HepG2 (cell line): ENCODE measurements at regions not wholly inside any gene's neighbourhood (a gene's known extent, or its start where the extent isn't known, plus 50 kb on each side); places are given as distances from the start of the nearest gene placed in this dataset.

Experiments used
- NONO ChIP-seq, 2 experiments: fragments of 450-650 bp in 1 of 2; sonication (generic) in 1 of 2; formaldehyde crosslinking in 1 of 2; IDR thresholded peaks in 1 of 2; conservative IDR thresholded peaks in 1 of 2; 2 replicates each; pipeline versions ENCODE4 v1.6.1 to v1.8.0; 2017 to 2022; ENCODE audit warnings: mild to moderate bottlenecking in 1 of 2, missing genetic modification reagents in 1 of 2, moderate library complexity in 1 of 2
- RFX5 ChIP-seq: IDR thresholded peaks from 2 replicates; pipeline ENCODE4 v1.6.1; 2011; ENCODE audit warnings: low read depth, low read length, improper control_type of control experiment
- ZNF230 ChIP-seq: sonication (generic); formaldehyde crosslinking; IDR thresholded peaks from 2 replicates; pipeline ENCODE4 v1.4.0; 2020; ENCODE audit warnings: mild to moderate bottlenecking, missing genetic modification reagents
- TF ChIP-seq, protein P1 (sequence below): sonication (generic); formaldehyde crosslinking; IDR thresholded peaks from 2 replicates; pipeline ENCODE4 v1.5.1; 2020; ENCODE audit warnings: mild to moderate bottlenecking, missing genetic modification reagents, moderate library complexity
- TF ChIP-seq, protein P2 (sequence below): sonication (generic); formaldehyde crosslinking; IDR thresholded peaks from 2 replicates; pipeline ENCODE4 v1.8.0; 2022; ENCODE audit warnings: missing genetic modification reagents, mild to moderate bottlenecking, borderline replicate concordance

DNA sequence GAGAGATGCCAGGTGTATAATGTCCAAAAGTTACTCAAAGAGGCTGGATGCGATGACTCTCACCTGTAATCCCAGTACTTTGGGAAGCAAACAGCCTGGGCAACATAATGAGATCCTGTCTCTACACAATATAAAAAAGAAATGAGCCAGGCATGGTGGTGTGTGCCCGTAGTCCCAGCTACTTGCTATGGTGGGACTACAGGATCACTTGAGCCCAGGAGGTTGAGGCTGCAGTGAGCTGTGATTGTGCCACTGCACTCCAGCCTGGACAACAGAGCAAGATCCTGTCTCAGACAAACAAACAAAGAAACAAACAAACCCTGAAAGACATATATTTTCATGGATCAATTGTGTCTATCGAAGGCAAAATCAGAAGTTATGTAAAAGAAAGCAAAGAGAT, 54.3 kb upstream of the CYP2B6 start:
- TF ChIP-seq ZNF230 (no peak), RFX5 (no peak), NONO (IDR thresholded peaks at IDR 0.05) (no peak), NONO (CRISPR knock-in tag; conservative IDR thresholded peaks at IDR 0.05) (no peak)
- TF ChIP-seq, protein P1, sequence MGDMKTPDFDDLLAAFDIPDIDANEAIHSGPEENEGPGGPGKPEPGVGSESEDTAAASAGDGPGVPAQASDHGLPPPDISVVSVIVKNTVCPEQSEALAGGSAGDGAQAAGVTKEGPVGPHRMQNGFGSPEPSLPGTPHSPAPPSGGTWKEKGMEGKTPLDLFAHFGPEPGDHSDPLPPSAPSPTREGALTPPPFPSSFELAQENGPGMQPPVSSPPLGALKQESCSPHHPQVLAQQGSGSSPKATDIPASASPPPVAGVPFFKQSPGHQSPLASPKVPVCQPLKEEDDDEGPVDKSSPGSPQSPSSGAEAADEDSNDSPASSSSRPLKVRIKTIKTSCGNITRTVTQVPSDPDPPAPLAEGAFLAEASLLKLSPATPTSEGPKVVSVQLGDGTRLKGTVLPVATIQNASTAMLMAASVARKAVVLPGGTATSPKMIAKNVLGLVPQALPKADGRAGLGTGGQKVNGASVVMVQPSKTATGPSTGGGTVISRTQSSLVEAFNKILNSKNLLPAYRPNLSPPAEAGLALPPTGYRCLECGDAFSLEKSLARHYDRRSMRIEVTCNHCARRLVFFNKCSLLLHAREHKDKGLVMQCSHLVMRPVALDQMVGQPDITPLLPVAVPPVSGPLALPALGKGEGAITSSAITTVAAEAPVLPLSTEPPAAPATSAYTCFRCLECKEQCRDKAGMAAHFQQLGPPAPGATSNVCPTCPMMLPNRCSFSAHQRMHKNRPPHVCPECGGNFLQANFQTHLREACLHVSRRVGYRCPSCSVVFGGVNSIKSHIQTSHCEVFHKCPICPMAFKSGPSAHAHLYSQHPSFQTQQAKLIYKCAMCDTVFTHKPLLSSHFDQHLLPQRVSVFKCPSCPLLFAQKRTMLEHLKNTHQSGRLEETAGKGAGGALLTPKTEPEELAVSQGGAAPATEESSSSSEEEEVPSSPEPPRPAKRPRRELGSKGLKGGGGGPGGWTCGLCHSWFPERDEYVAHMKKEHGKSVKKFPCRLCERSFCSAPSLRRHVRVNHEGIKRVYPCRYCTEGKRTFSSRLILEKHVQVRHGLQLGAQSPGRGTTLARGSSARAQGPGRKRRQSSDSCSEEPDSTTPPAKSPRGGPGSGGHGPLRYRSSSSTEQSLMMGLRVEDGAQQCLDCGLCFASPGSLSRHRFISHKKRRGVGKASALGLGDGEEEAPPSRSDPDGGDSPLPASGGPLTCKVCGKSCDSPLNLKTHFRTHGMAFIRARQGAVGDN (CRISPR knock-in tag), result no peak
- TF ChIP-seq, protein P2, sequence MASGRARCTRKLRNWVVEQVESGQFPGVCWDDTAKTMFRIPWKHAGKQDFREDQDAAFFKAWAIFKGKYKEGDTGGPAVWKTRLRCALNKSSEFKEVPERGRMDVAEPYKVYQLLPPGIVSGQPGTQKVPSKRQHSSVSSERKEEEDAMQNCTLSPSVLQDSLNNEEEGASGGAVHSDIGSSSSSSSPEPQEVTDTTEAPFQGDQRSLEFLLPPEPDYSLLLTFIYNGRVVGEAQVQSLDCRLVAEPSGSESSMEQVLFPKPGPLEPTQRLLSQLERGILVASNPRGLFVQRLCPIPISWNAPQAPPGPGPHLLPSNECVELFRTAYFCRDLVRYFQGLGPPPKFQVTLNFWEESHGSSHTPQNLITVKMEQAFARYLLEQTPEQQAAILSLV (CRISPR knock-in tag), result no peak
